NOMO-1 treated with dmso at 0.1 percent for 144 hours (cell line): ENCODE measurements at regions not wholly inside any gene's neighbourhood (a gene's known extent, or its start where the extent isn't known, plus 50 kb on each side); places are given as distances from the start of the nearest gene placed in this dataset.
A peak's percentile ranks its signal among the peaks of the same experiment; 100 is the strongest.
"Not testable (repeated sequence)": the region's sequence is repeated elsewhere in the genome, so short reads cannot be mapped to it uniquely, and the experiment has no call there.

Source experiments
- DNase-seq: peaks from one replicate; lab custom pipeline; 2025; ENCODE audit not compliant: unreplicated experiment; lab: John Stamatoyannopoulos, UW

GRCh38 chr11:91394073-91394726 lies 830.4 kb upstream of the FAT3 start:
- DNase-seq: no peak

- DNase-seq: no peak
These were observed 841.7 kb upstream of the FAT3 start for GRCh38 chr11:91382946-91383345.

- no peak for DNase-seq
These were observed 849.8 kb upstream of the FAT3 start for GRCh38 chr11:91374794-91375193.

GRCh38 chr11:91373497-91373896 lies 851.1 kb upstream of the FAT3 start:
- DNase-seq: no peak

GRCh38 chr11:91366816-91367215 lies 857.8 kb upstream of the FAT3 start:
- DNase-seq: no peak

- no peak for DNase-seq
These were observed 858.5 kb upstream of the FAT3 start for GRCh38 chr11:91365986-91366585.

- DNase-seq: no peak
These were observed 873.7 kb upstream of the FAT3 start for GRCh38 chr11:91350931-91351330.

- no peak for DNase-seq
These were observed 897.9 kb upstream of the FAT3 start for GRCh38 chr11:91326751-91327150.

GRCh38 chr11:91326280-91326679 lies 898.3 kb upstream of the FAT3 start:
- no peak for DNase-seq

GRCh38 chr11:91314521-91314920 lies 910.1 kb upstream of the FAT3 start:
- DNase-seq: no peak

- no peak for DNase-seq
These were observed 912.1 kb upstream of the FAT3 start for GRCh38 chr11:91312541-91312940.

GRCh38 chr11:91310085-91310484 lies 914.5 kb upstream of the FAT3 start:
- no peak for DNase-seq

- no peak for DNase-seq
These were observed 916.5 kb upstream of the FAT3 start for GRCh38 chr11:91308069-91308468.

- no peak for DNase-seq
These were observed 919.2 kb upstream of the FAT3 start for GRCh38 chr11:91305402-91305801.

- no peak for DNase-seq
These were observed 920.9 kb upstream of the FAT3 start for GRCh38 chr11:91303749-91304148.

GRCh38 chr11:91299980-91300379 lies 924.6 kb upstream of the FAT3 start:
- no peak for DNase-seq

- no peak for DNase-seq
These were observed 928.0 kb upstream of the FAT3 start for GRCh38 chr11:91296629-91297028.

- no peak for DNase-seq
These were observed 929.0 kb upstream of the FAT3 start for GRCh38 chr11:91295591-91295990.

- DNase-seq: peak; percentile 1
These were observed 931.5 kb upstream of the FAT3 start for GRCh38 chr11:91293119-91293518.

- DNase-seq: no peak
These were observed 952.5 kb upstream of the FAT3 start for GRCh38 chr11:91272089-91272488.

- DNase-seq: not testable (repeated sequence)
These were observed 955.9 kb upstream of the FAT3 start for GRCh38 chr11:91268512-91269295.

- DNase-seq: no peak
These were observed 958.7 kb upstream of the FAT3 start for GRCh38 chr11:91265946-91266345.
